Keratinocyte (primary cell): ENCODE measurements at regions not wholly inside any gene's neighbourhood (a gene's known extent, or its start where the extent isn't known, plus 50 kb on each side); places are given as distances from the start of the nearest gene placed in this dataset.

Source experiments
- DNase-seq: peaks from one replicate; pipeline ENCODE4 v3.0.0-alpha.2; 2011; ENCODE audit warnings: low read depth, missing footprints, low spot score
- FAIRE-seq: peaks from 2 replicates; lab custom pipeline; 2011; peaks lifted over from hg19 to GRCh38; lab: Jason Lieb, UNC
- H2AFZ ChIP-seq: 2 replicates; pipeline ENCODE4 v1.6.0; 2012; ENCODE audit warnings: low read length, control low read depth, inconsistent platforms; ENCODE audit not compliant: control insufficient read depth
- H3K27ac ChIP-seq: 2 replicates; pipeline ENCODE4 v1.5.1; 2011; ENCODE audit warnings: low read length; ENCODE audit not compliant: control insufficient read depth, insufficient read depth
- H3K27me3 ChIP-seq: 3 replicates; pipeline ENCODE4 v1.6.0; 2011; ENCODE audit warnings: low read length; ENCODE audit not compliant: control insufficient read depth, insufficient read depth; ENCODE audit errors: extremely low read depth
- H3K36me3 ChIP-seq, 2 experiments: 2 replicates in 1 of 2; 3 replicates in 1 of 2; pipeline ENCODE4 v1.5.1; 2011; ENCODE audit warnings: low read length in 2 of 2, mild to moderate bottlenecking in 1 of 2; ENCODE audit not compliant: control insufficient read depth in 2 of 2, insufficient read depth in 2 of 2; ENCODE audit errors: extremely low read depth in 1 of 2
- H3K4me1 ChIP-seq: 3 replicates; pipeline ENCODE4 v1.5.1; 2011; ENCODE audit warnings: low read length; ENCODE audit not compliant: control insufficient read depth, insufficient read depth; ENCODE audit errors: extremely low read depth
- H3K4me2 ChIP-seq: 3 replicates; pipeline ENCODE4 v1.6.0; 2011; ENCODE audit warnings: low read depth, low read length; ENCODE audit not compliant: control insufficient read depth, insufficient read depth; ENCODE audit errors: extremely low read depth
- H3K4me3 ChIP-seq, 3 experiments: fragments of 200-600 bp in 1 of 3; sonication (generic) in 1 of 3; 2 replicates in 2 of 3; 3 replicates in 1 of 3; pipeline ENCODE4 v1.5.1; 2011 to 2016; ENCODE audit warnings: low read length in 3 of 3, mild to moderate bottlenecking in 3 of 3, control low read depth in 2 of 3, inconsistent platforms in 1 of 3, low read depth in 1 of 3, mixed read lengths in 1 of 3, mixed run types in 1 of 3, moderate library complexity in 1 of 3; ENCODE audit not compliant: control insufficient read depth in 2 of 3, insufficient read depth in 2 of 3; ENCODE audit errors: extremely low read depth in 1 of 3
- H3K79me2 ChIP-seq: 2 replicates; pipeline ENCODE4 v1.6.0; 2012; ENCODE audit warnings: low read length; ENCODE audit not compliant: control insufficient read depth, insufficient read depth
- H3K9ac ChIP-seq: 3 replicates; pipeline ENCODE4 v1.6.0; 2011; ENCODE audit warnings: low read length; ENCODE audit not compliant: control insufficient read depth, insufficient read depth; ENCODE audit errors: extremely low read depth
- H3K9me1 ChIP-seq: 3 replicates; pipeline ENCODE4 v1.6.0; 2011; ENCODE audit warnings: low read length; ENCODE audit not compliant: control insufficient read depth, insufficient read depth; ENCODE audit errors: extremely low read depth
- H3K9me3 ChIP-seq: 2 replicates; pipeline ENCODE4 v1.5.1; 2012; ENCODE audit warnings: low read depth, low read length; ENCODE audit not compliant: control insufficient read depth
- H4K20me1 ChIP-seq: 3 replicates; pipeline ENCODE4 v1.6.0; 2011; ENCODE audit warnings: low read length; ENCODE audit not compliant: control insufficient read depth, insufficient read depth; ENCODE audit errors: extremely low read depth
- EZH2 ChIP-seq: IDR thresholded peaks from one replicate; pipeline ENCODE4 v1.6.1; 2012; ENCODE audit warnings: inconsistent platforms, mild to moderate bottlenecking, low read length, moderate library complexity
- dilution Hi-C: fragments of 300-500 bp; cut with MboI; formaldehyde crosslinking; loops from one replicate; pipeline ENCODE4 v1.7.0; 2020; ENCODE audit warnings: low sequenced_read_pairs; ENCODE audit not compliant: extremely low pct_ligation_motif_present
- TF ChIP-seq, protein P1 (sequence below), 3 experiments: IDR thresholded peaks in 1 of 3; conservative IDR thresholded peaks in 1 of 3; optimal IDR thresholded peaks in 1 of 3; 2 replicates in 2 of 3; 3 replicates in 1 of 3; pipeline versions ENCODE3 to v1.5.1; 2011; ENCODE audit warnings: low read length in 3 of 3, mild to moderate bottlenecking in 3 of 3, moderate library complexity in 2 of 3, control low read depth in 1 of 3, inconsistent platforms in 1 of 3; ENCODE audit not compliant: insufficient read depth in 2 of 3; ENCODE audit errors: extremely low read depth in 1 of 3

DNA sequence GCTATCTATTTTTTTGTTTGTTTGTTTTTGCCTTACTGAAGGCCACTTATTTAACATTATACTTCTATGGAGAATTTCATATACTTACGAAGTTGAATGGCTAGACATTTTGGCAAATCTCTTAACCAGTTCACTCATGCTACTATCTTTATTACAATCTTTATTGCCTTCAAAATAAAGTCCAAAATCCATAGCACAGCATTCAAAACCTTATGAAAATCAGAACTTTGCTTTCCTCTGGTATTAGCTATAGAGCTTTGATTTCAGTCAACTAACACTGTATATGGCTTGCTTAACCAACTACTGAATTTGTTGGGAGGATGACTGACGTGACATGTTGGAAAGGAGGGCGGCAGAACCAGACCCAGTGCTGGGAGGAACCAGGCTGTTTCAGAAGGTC, 571.1 kb downstream of the LMO4 start:
- Histone ChIP-seq H3K4me3 (no peak overlapping the region), H3K9me1 (no peaks in the 10 kb centered on the region), H2AFZ (no peak overlapping the region), H3K4me1 (no peaks in the 10 kb centered on the region), H3K4me2 (no peak overlapping the region), H3K9me3 (no peaks in the 10 kb centered on the region), H3K36me3 (no peaks in the 10 kb centered on the region), H3K9ac (no peak overlapping the region), H3K27me3 (no peaks in the 10 kb centered on the region), H3K79me2 (no peaks in the 10 kb centered on the region), H4K20me1 (no peaks in the 10 kb centered on the region), H3K27ac (no peak overlapping the region)
- TF ChIP-seq, protein P1, sequence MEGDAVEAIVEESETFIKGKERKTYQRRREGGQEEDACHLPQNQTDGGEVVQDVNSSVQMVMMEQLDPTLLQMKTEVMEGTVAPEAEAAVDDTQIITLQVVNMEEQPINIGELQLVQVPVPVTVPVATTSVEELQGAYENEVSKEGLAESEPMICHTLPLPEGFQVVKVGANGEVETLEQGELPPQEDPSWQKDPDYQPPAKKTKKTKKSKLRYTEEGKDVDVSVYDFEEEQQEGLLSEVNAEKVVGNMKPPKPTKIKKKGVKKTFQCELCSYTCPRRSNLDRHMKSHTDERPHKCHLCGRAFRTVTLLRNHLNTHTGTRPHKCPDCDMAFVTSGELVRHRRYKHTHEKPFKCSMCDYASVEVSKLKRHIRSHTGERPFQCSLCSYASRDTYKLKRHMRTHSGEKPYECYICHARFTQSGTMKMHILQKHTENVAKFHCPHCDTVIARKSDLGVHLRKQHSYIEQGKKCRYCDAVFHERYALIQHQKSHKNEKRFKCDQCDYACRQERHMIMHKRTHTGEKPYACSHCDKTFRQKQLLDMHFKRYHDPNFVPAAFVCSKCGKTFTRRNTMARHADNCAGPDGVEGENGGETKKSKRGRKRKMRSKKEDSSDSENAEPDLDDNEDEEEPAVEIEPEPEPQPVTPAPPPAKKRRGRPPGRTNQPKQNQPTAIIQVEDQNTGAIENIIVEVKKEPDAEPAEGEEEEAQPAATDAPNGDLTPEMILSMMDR (optimal IDR thresholded peaks at IDR 0.05 in 1 of 3, IDR thresholded peaks at IDR 0.05 in 1 of 3, conservative IDR thresholded peaks at IDR 0.05 in 1 of 3; ENCODE audit: extremely low read depth in 1 of 3, insufficient read depth in 2 of 3, low read length in 3 of 3): no peak
- TF ChIP-seq EZH2: no peak
- no peak for FAIRE-seq
- DNase-seq: no peak
- dilution Hi-C loops: no loop called here

DNA sequence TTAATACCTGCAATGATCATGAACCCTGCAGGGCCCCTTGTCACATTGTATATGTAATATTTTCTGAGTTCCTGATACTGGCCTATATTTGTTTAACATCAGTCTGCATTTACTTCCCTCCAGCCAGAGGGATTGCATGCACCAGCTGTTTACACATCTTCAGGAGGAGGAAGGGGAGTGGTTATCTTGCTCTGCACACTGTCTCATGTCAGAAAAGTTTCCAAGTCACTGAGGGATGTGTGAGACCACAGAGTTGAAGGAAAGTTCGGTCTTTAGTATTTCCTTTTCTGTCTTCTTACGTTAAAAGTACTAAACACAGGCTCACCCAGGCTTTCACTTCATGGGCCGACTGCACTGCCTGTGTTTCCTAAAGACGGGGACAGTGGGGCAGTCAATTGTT, 574.1 kb downstream of the LMO4 start:
- Histone ChIP-seq H3K27me3 (no peaks in the 10 kb centered on the region), H4K20me1 (no peaks in the 10 kb centered on the region), H3K4me3 (no peak overlapping the region), H3K9me3 (no peaks in the 10 kb centered on the region), H3K79me2 (no peaks in the 10 kb centered on the region), H3K36me3 (no peaks in the 10 kb centered on the region), H3K4me2 (no peak overlapping the region), H2AFZ (no peak overlapping the region), H3K4me1 (no peaks in the 10 kb centered on the region), H3K9me1 (no peaks in the 10 kb centered on the region), H3K27ac (no peak overlapping the region), H3K9ac (no peak overlapping the region)
- FAIRE-seq: no peak
- no peak for DNase-seq
- dilution Hi-C loops: no loop called here
- no peak for TF ChIP-seq EZH2
- TF ChIP-seq, protein P1 (optimal IDR thresholded peaks at IDR 0.05 in 1 of 3, IDR thresholded peaks at IDR 0.05 in 1 of 3, conservative IDR thresholded peaks at IDR 0.05 in 1 of 3; ENCODE audit: extremely low read depth in 1 of 3, insufficient read depth in 2 of 3, low read length in 3 of 3): no peak
